K562 (cell line): ENCODE measurements at regions not wholly inside any gene's neighbourhood (a gene's known extent, or its start where the extent isn't known, plus 50 kb on each side); places are given as distances from the start of the nearest gene placed in this dataset.

Experiments used
- ATAC-seq: fragments of 200-7000 bp; cut with Tn5 transposase; 3 replicates; pipeline ENCODE4 v1.9.1; 2020; ENCODE audit warnings: moderate library complexity
- BruUV-seq: library from RNA; stranded (reverse); fragments of 400-500 nt; replicated peaks from 2 replicates; lab custom pipeline; 2021; lab: Mats Ljungman, UMichigan
- CTCF ChIA-PET: fragments of 300-600 bp; formaldehyde crosslinking; extraction: SDS; loops from one replicate; lab custom pipeline; 2021; ENCODE audit warnings: low intra/inter-chr PET ratio; lab: Yijun Ruan, JAX
- POLR2A ChIA-PET: fragments of 300-600, 350-650 bp; sonication (Branson Sonifier 250); formaldehyde crosslinking; extraction: SDS; loops from one replicate; lab custom pipeline; 2021; ENCODE audit warnings: antibody characterized with exemption, inconsistent platforms; lab: Yijun Ruan, JAX
- DNase-seq, 4 experiments: peaks; one replicate each; pipeline versions ENCODE4 v3.0.0 to v3.0.0-alpha.2; 2011 to 2018; ENCODE audit warnings: low spot score in 3 of 4, mixed read lengths in 3 of 4; ENCODE audit errors: extremely low read depth in 1 of 4
- FAIRE-seq: peaks from 2 replicates; lab custom pipeline; 2011; peaks lifted over from hg19 to GRCh38; lab: Jason Lieb, UNC
- H2AFZ ChIP-seq: 2 replicates; pipeline ENCODE4 v1.6.0; 2011; ENCODE audit warnings: low read depth, low read length, control low read depth, inconsistent platforms
- H3K27ac ChIP-seq: fragments of 200-600 bp; 3 replicates; pipeline ENCODE4 v1.8.0; 2011; ENCODE audit warnings: low read depth, mild to moderate bottlenecking, control low read depth, inconsistent platforms, low read length, moderate library complexity, mixed read lengths; ENCODE audit errors: extremely low read depth
- H3K27me3 ChIP-seq, 2 experiments: fragments of 300-600 bp in 1 of 2; 2 replicates in 1 of 2; 3 replicates in 1 of 2; pipeline versions ENCODE4 v1.6.0 to v1.8.0; 2011; ENCODE audit warnings: inconsistent platforms in 2 of 2, low read length in 2 of 2, mild to moderate bottlenecking in 1 of 2, mixed read lengths in 1 of 2, moderate library complexity in 1 of 2; ENCODE audit not compliant: control insufficient read depth in 2 of 2, insufficient read depth in 2 of 2
- H3K36me3 ChIP-seq: fragments of 300-600 bp; 3 replicates; pipeline ENCODE4 v1.8.0; 2011; ENCODE audit warnings: mild to moderate bottlenecking, low read length, inconsistent platforms; ENCODE audit not compliant: control insufficient read depth, insufficient read depth
- H3K4me1 ChIP-seq, 2 experiments: fragments of 200-600 bp in 1 of 2; replicated peaks in 1 of 2; 2 replicates in 1 of 2; 3 replicates in 1 of 2; pipeline versions ENCODE4 v1.5.1 to v1.8.0; 2011; ENCODE audit warnings: inconsistent platforms in 2 of 2, low read length in 2 of 2, mild to moderate bottlenecking in 1 of 2, mixed read lengths in 1 of 2, moderate library complexity in 1 of 2; ENCODE audit not compliant: control insufficient read depth in 2 of 2, insufficient read depth in 2 of 2
- H3K4me2 ChIP-seq: 2 replicates; pipeline ENCODE4 v1.6.1; 2011; ENCODE audit warnings: low read length, control low read depth, inconsistent platforms, mixed read lengths; ENCODE audit not compliant: insufficient read depth
- H3K4me3 ChIP-seq: fragments of 200-600 bp; sonication (generic), shearing (Covaris generic); 2 replicates; pipeline ENCODE4 v1.5.1; 2016; ENCODE audit warnings: control low read depth, inconsistent platforms
- H3K79me2 ChIP-seq: fragments of 200-600 bp; 3 replicates; pipeline ENCODE4 v1.8.0; 2011; ENCODE audit warnings: low read length, inconsistent platforms; ENCODE audit not compliant: control insufficient read depth, insufficient read depth
- H3K9ac ChIP-seq, 2 experiments: 2 replicates each; pipeline versions ENCODE4 v1.6.0 to v1.6.1; 2011; ENCODE audit warnings: low read depth in 2 of 2, low read length in 2 of 2, control low read depth in 1 of 2, inconsistent platforms in 1 of 2, mild to moderate bottlenecking in 1 of 2, mixed read lengths in 1 of 2; ENCODE audit not compliant: insufficient read depth in 1 of 2
- H3K9me1 ChIP-seq: one replicate; pipeline ENCODE4 v1.6.0; 2011; ENCODE audit warnings: inconsistent platforms, mild to moderate bottlenecking, low read length, moderate library complexity; ENCODE audit not compliant: control insufficient read depth, insufficient read depth
- H3K9me3 ChIP-seq: replicated peaks from 2 replicates; pipeline ENCODE4 v1.5.1; 2011; ENCODE audit warnings: low read depth, low read length, inconsistent platforms; ENCODE audit not compliant: control insufficient read depth, insufficient read depth
- H4K20me1 ChIP-seq: replicated peaks from 2 replicates; pipeline ENCODE4 v1.6.1; 2011; ENCODE audit warnings: low read length, inconsistent platforms, mixed read lengths; ENCODE audit not compliant: control insufficient read depth, insufficient read depth
- CC2D1A ChIP-seq: fragments of 450-650 bp; IDR thresholded peaks from 2 replicates; pipeline ENCODE4 v1.6.1; 2017; ENCODE audit warnings: mild to moderate bottlenecking
- ESRRA ChIP-seq: fragments of 450-650 bp; IDR thresholded peaks from 2 replicates; pipeline ENCODE4 v1.6.1; 2014; ENCODE audit warnings: low read depth, mild to moderate bottlenecking, moderate library complexity, borderline replicate concordance
- FOXK2 ChIP-seq, 2 experiments: fragments of 450-650 bp; IDR thresholded peaks in 1 of 2; conservative IDR thresholded peaks in 1 of 2; 2 replicates each; pipeline ENCODE4 v1.6.1; 2016; ENCODE audit warnings: low read depth in 2 of 2, mild to moderate bottlenecking in 1 of 2
- NBN ChIP-seq: fragments of 450-650 bp; IDR thresholded peaks from 2 replicates; pipeline ENCODE4 v1.6.1; 2016; ENCODE audit warnings: low read depth, mild to moderate bottlenecking
- NCOA1 ChIP-seq: fragments of 450-650 bp; IDR thresholded peaks from 2 replicates; pipeline ENCODE4 v1.6.1; 2016; ENCODE audit warnings: low read depth
- NELFE ChIP-seq: IDR thresholded peaks from 2 replicates; pipeline ENCODE4 v1.6.1; 2011; ENCODE audit warnings: mild to moderate bottlenecking; ENCODE audit not compliant: insufficient read depth, insufficient read length
- NFYB ChIP-seq: IDR thresholded peaks from 2 replicates; pipeline ENCODE4 v1.6.1; 2011; ENCODE audit warnings: mild to moderate bottlenecking, moderate library complexity; ENCODE audit not compliant: insufficient read length; ENCODE audit errors: extremely low read depth
- RAD51 ChIP-seq: fragments of 450-650 bp; IDR thresholded peaks from 2 replicates; pipeline ENCODE4 v1.7.1; 2016; ENCODE audit warnings: low read depth, mild to moderate bottlenecking, borderline replicate concordance
- SETDB1 ChIP-seq: IDR thresholded peaks from one replicate; pipeline ENCODE4 v1.6.1; 2012; ENCODE audit warnings: low read length, control low read depth, inconsistent platforms
- SMARCB1 ChIP-seq: IDR thresholded peaks from 2 replicates; pipeline ENCODE4 v1.6.1; 2011; ENCODE audit warnings: improper control_type of control experiment, low read depth; ENCODE audit not compliant: insufficient read length
- SOX6 ChIP-seq: fragments of 450-650 bp; IDR thresholded peaks from 2 replicates; pipeline ENCODE4 v1.6.1; 2014; ENCODE audit warnings: mild to moderate bottlenecking
- TBL1XR1 ChIP-seq, 2 experiments: IDR thresholded peaks; 2 replicates each; pipeline ENCODE4 v1.6.1; 2012; ENCODE audit warnings: improper control_type of control experiment in 2 of 2, low read length in 2 of 2, mild to moderate bottlenecking in 1 of 2
- TOE1 ChIP-seq, 2 experiments: fragments of 450-650 bp in 1 of 2; sonication (generic) in 1 of 2; formaldehyde crosslinking in 1 of 2; IDR thresholded peaks; 2 replicates each; pipeline versions ENCODE4 v1.7.1 to v1.8.0; 2016 to 2022; ENCODE audit warnings: borderline replicate concordance in 2 of 2, mild to moderate bottlenecking in 2 of 2, antibody characterized with exemption in 1 of 2, inconsistent platforms in 1 of 2, low read depth in 1 of 2, missing genetic modification reagents in 1 of 2, moderate library complexity in 1 of 2
- USF2 ChIP-seq: sonication (generic); formaldehyde crosslinking; IDR thresholded peaks from 2 replicates; pipeline ENCODE4 v1.5.0; 2020; ENCODE audit warnings: missing genetic modification reagents
- YY1 ChIP-seq, 3 experiments: IDR thresholded peaks; 2 replicates each; pipeline ENCODE4 v1.6.1; 2011; ENCODE audit warnings: low read length in 2 of 3, mild to moderate bottlenecking in 2 of 3, moderate library complexity in 2 of 3, borderline replicate concordance in 1 of 3, control low read depth in 1 of 3, low read depth in 1 of 3; ENCODE audit not compliant: insufficient read depth in 3 of 3, insufficient replicate concordance in 2 of 3, control insufficient read depth in 1 of 3, insufficient read length in 1 of 3; ENCODE audit errors: extremely low read depth in 1 of 3
- ZNF507 ChIP-seq: conservative IDR thresholded peaks from 2 replicates; pipeline ENCODE4 v1.6.1; 2017; ENCODE audit warnings: missing genetic modification characterization, missing compliant biosample characterization
- ZNF561 ChIP-seq: fragments of 450-650 bp; formaldehyde crosslinking; conservative IDR thresholded peaks from 2 replicates; pipeline ENCODE4 v1.4.0; 2020; ENCODE audit warnings: mild to moderate bottlenecking, moderate library complexity
- WGBS: fragments of 100-300 bp; shearing (Covaris generic); methylation state at CpG from one replicate; pipeline ENCODE4 v1.1.6; 2016; ENCODE audit warnings: low coverage, mixed read lengths; ENCODE audit not compliant: insufficient coverage; ENCODE audit errors: missing lambda C conversion rate; 5-methylcytosine and 5-hydroxymethylcytosine counted together
- in situ Hi-C: fragments of 300-500 bp; cut with MboI; formaldehyde crosslinking; loops from 4 replicates; pipeline ENCODE4 v1.15.0; 2018; ENCODE audit warnings: inconsistent platforms, mixed read lengths
- intact Hi-C: fragments of 100-400 bp; cut with micrococcal nuclease; formaldehyde crosslinking; loops from 2 replicates; pipeline ENCODE4 v1.14.2; 2022

DNA sequence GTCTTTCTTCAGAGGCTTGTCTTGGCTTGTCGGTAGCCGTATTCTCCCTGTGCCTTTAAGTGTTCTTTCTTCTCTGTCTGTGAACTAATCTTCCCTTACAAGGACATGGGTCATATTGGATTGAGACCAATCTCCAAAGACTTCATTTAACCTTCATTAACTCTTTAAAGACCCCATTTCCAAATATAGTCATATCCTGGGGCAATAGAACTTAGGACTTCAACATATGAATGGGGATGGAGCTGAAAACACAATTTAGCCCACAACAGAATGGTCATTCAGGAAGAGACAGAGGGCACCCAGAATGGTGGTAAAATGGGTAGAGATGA, 82.1 kb upstream of the TANK start:
- BruUV-seq: no TSS peak
- Histone ChIP-seq H3K9ac (no peak overlapping the region), H3K79me2 (no peaks in the 10 kb centered on the region), H3K9me3 (no peaks in the 10 kb centered on the region), H2AFZ (no peak overlapping the region), H3K27ac (no peak overlapping the region), H3K4me2 (no peak overlapping the region), H3K9me1 (no peaks in the 10 kb centered on the region), H3K27me3 (no peaks in the 10 kb centered on the region), H3K4me3 (no peak overlapping the region), H3K4me1 (no peaks in the 10 kb centered on the region; a peak in 1 of 5 replicates), H3K36me3 (no peaks in the 10 kb centered on the region), H4K20me1 (no peaks in the 10 kb centered on the region)
- CTCF ChIA-PET: no interaction called here
- in situ Hi-C loops: no loop called here
- ATAC-seq (no peak), DNase-seq (no peak), FAIRE-seq (no peak)
- POLR2A ChIA-PET: interaction anchor here (0.7 kb wide), 1 partner anchor 755 kb away, joined by 3 read pairs; no protein-coding TSS in a partner anchor
- 3% methylated on average over 2 of the region's 2 CpGs for WGBS
- TF ChIP-seq NCOA1: no peak
- intact Hi-C loops: no loop called here

- peak; percentile 78 for ATAC-seq
- no peak overlapping the region for H3K9ac ChIP-seq
- WGBS: 6% methylated on average over 2 of the region's 2 CpGs
- no TSS peak for BruUV-seq
- DNase-seq: peak in 1 of 4 experiments; percentile 23
- H3K9me1 ChIP-seq: no peaks in the 10 kb centered on the region
- ChIA-PET CTCF (no interaction called here), POLR2A (interaction anchor here (0.6 to 0.9 kb wide), 3 partner anchors 8 to 23 kb away, joined by 3 read pairs; no protein-coding TSS in a partner anchor)
- H3K36me3 ChIP-seq: no peaks in the 10 kb centered on the region
- no peak for FAIRE-seq
- no peak overlapping the region for H3K4me3 ChIP-seq
- H3K4me2 ChIP-seq: no peak overlapping the region
- no peaks in the 10 kb centered on the region for H4K20me1 ChIP-seq
- no peaks in the 10 kb centered on the region for H3K9me3 ChIP-seq
- in situ Hi-C loops (no loop called here), intact Hi-C loops (no loop called here)
- H3K27ac ChIP-seq: no peak overlapping the region
- peak overlapping the region; percentile 26; the same call in 1 of the 2 replicates for H2AFZ ChIP-seq
- H3K79me2 ChIP-seq: no peaks in the 10 kb centered on the region
- no peaks in the 10 kb centered on the region for H3K27me3 ChIP-seq
- no peaks in the 10 kb centered on the region for H3K4me1 ChIP-seq
- TF ChIP-seq RAD51: peak; percentile 53; the same call in 1 of the 2 replicates
- no peak for TF ChIP-seq NELFE
- peak; percentile 71 for TF ChIP-seq USF2 (CRISPR knock-in tag)
- no peak for TF ChIP-seq SOX6
- TF ChIP-seq TBL1XR1 (IDR thresholded peaks at IDR 0.05; ENCODE audit: low read length in 2 of 2): no peak
- TF ChIP-seq FOXK2 (conservative IDR thresholded peaks at IDR 0.05 in 1 of 2, IDR thresholded peaks at IDR 0.05 in 1 of 2; ENCODE audit: low read depth in 2 of 2): no peak
- no peak for TF ChIP-seq SMARCB1
- TF ChIP-seq NFYB: peak; percentile 47
- no peak for TF ChIP-seq SETDB1
- no peak for TF ChIP-seq ZNF507 (tag)
- TF ChIP-seq NBN: no peak
- TF ChIP-seq TOE1 (IDR thresholded peaks at IDR 0.05; ENCODE audit: borderline replicate concordance): peak; percentile 55; the same call in 1 of the 2 replicates
- TF ChIP-seq TOE1 (CRISPR knock-in tag; IDR thresholded peaks at IDR 0.05; ENCODE audit: borderline replicate concordance, low read depth): no peak
- TF ChIP-seq ESRRA: no peak
- TF ChIP-seq CC2D1A: no peak
- TF ChIP-seq YY1 (IDR thresholded peaks at IDR 0.05; ENCODE audit: borderline replicate concordance in 1 of 3, control insufficient read depth in 1 of 3, extremely low read depth in 1 of 3, insufficient read depth in 3 of 3, insufficient read length in 1 of 3, insufficient replicate concordance in 2 of 3, low read depth in 1 of 3, low read length in 2 of 3): no peak
- TF ChIP-seq ZNF561 (CRISPR knock-in tag): no peak
Measured at GRCh38 chr2:161085149-161085548, 75.1 kb upstream of the TANK start.
